CD4-positive, alpha-beta T cell treated with Interleukin-15 for 4 hours (primary cell): ENCODE measurements at regions not wholly inside any gene's neighbourhood (a gene's known extent, or its start where the extent isn't known, plus 50 kb on each side); places are given as distances from the start of the nearest gene placed in this dataset.
A peak's percentile ranks its signal among the peaks of the same experiment; 100 is the strongest.
"Not testable (repeated sequence)": the region's sequence is repeated elsewhere in the genome, so short reads cannot be mapped to it uniquely, and the experiment has no call there.

Experiments
- DNase-seq: peaks from one replicate; pipeline ENCODE4 v3.0.0-alpha.2; 2020; ENCODE audit warnings: low spot score

DNA sequence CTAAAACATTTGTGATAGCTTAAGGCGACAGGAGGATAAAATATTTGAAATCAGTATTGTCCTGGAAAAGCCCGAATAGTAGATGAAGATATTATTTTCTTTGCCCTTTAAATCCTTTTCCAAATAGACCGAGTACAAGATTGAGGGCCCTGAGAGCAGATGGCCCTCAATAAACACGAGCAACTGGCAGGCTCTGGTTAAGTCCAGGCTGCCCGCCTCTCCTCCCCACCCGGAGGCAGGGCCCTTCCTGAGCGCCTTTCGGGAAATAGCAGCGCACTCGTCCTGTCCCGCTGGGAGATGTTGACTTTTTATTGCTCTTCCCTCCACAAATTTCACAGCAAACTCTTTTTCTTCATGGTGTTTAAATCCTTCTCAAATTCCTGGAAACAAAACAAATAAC is 50.8 kb upstream of the MAX start:
- DNase-seq: no peak

DNA sequence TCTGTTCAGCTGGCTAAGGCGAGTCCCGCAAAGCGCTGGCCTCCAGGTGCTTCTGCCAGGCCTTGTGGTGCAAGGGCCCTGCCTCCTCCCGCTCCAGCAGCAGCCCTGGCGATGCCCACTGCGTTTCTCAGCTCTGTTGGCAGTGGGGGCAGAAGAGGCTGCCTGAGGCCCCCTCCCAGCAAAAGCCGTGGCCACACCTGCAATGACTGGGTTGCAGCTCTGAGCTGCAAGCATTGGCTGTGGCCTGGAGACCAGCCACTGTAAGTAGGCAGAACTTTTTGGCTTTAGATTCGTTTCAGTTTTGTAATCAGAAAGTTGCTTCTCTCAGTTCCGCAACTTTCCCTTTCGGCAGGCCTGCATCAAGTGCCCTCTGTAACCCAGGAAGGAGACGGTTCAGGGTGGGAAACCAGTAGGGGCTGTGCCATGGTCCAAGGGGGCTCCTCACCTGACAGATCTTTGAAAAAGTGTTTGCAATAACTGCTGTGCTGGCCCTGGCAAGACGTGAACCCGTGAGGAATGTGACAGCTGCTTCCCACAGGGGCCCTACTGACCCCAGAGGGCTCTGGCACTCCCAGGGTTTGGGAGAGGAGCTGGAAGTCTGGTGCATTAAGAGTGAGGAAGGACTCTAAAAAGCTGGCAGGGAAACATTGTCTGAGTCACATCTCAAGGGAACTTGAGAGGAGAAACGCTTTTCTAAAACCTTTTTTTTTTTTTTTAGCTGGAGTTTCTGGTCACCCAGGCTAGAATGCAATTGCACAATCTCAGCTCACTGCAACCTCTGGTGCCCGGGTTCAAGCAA is 54.5 kb upstream of the MAX start:
- DNase-seq: no peak

DNA sequence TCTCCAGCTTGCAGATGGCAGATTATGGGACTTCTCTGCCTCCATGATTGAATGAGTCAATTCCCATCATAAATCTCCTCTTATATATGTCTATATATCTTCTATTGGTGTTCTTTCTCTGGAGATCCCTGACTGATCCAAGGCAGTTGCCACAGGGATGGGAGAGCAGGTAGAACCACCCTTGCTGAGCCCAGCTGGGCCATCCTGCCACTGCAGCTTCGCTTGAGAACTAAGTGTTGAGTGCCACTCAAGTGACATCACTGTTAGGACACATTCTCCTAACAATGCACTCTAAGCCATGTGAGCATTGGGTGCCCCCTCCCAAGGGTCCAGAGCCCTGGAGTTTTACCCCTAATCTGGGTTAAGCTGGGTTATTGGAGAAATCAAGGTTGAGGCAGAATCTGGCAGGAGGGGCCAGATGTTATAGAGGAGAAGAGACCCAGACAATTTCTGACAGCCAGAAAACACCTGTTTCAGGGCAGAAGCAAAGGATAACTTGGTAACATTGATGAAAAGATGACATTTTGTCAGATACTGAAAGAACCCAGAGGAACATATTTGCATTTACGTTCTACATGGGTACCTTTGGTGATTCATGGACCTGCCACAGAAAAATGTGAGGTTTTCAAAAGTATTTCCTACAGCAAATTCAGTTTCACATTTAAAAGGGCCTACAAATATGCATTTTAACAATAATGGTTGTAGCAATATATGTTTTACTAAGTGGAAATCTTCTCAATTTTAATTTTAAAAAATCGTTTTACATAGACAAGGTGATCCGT is 57.2 kb upstream of the MAX start:
- DNase-seq: no peak

- no peak for DNase-seq
Observed at GRCh38 chr14:65160091-65160490, 57.8 kb upstream of the MAX start.

DNA sequence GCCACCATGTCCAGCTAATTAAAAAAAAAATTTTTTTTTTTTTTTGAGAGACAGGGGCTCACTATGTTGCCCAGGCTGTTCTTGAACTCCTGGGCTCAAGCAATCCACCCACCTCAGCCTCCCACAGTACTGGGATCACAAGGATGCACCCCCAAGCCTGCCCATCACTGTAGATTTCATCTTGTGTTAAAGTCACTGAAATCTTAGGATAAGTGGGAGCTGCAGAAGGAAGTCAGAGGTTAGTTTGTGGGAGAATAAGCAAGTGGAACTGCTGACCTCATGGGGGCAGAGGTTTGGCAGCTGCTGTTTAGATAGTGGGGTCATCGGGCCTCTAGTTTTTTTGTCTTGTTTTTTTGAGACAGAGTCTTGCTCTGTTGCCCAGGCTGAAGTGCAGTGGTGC is 59.7 kb upstream of the MAX start:
- no peak for DNase-seq

GRCh38 chr14:65164068-65164824 is 61.9 kb upstream of the MAX start:
- peak; percentile 66 for DNase-seq

GRCh38 chr14:65164825-65165135 is 62.5 kb upstream of the MAX start:
- no peak for DNase-seq

GRCh38 chr14:65167072-65167645 is 64.8 kb upstream of the MAX start:
- DNase-seq: peak; percentile 47

DNA sequence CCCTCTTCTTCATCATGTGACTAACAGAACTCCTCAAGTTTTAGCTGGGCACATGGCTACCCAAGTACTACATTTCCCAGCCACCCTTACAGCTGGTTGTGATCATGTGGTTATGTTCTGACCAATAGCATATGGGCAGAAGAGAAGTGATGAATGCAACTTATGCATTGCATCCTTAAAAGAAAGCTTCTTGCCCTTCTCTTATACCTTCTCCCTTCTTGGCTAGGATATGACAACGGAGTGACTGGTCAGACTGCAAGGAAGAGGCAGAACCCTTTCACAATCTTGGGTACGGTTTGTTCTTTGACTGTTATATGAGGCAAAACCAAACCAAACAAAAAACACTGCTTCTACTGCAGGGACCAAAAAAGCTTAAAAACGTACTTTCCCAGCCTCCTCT is 66.5 kb upstream of the MAX start:
- DNase-seq: no peak

DNA sequence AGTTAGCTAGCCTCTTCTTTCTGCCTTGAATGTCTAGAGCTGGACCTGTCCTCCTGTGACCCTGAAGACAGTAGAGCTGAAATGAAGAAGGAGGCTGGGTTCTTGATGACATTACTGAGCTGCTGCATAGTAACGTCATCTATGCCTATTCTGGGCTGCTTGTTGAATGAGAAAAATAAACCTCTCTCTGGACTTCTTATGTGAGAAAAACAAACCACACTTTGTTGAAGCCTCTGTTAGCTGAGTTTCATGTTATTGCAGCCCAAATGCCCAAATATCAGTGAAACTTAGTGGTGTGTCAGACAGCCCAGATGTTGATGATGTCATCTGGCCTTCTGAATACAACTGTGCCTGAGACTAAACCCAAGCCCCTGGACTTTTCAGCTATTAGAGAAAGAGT is 67.0 kb upstream of the MAX start:
- no peak for DNase-seq

DNA sequence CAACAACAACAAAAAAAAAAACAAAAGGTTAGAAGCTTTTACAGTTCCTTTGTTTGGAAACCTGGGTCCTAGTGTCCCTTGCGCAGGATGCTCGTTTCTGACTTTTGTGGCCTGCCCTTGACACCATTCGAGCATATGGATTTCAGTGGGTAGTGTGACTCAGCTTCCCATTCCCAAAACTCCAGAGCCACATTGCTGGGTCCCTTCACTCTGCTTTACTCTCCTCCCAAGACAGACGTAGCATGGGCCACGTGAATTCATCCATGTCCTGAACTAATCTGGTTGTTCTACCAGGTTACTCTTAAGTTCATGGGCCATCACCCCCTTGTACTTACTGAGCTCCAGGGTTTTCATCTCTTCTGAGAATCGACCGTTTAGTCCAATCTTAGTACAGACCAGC is 68.0 kb upstream of the MAX start:
- no peak for DNase-seq

DNA sequence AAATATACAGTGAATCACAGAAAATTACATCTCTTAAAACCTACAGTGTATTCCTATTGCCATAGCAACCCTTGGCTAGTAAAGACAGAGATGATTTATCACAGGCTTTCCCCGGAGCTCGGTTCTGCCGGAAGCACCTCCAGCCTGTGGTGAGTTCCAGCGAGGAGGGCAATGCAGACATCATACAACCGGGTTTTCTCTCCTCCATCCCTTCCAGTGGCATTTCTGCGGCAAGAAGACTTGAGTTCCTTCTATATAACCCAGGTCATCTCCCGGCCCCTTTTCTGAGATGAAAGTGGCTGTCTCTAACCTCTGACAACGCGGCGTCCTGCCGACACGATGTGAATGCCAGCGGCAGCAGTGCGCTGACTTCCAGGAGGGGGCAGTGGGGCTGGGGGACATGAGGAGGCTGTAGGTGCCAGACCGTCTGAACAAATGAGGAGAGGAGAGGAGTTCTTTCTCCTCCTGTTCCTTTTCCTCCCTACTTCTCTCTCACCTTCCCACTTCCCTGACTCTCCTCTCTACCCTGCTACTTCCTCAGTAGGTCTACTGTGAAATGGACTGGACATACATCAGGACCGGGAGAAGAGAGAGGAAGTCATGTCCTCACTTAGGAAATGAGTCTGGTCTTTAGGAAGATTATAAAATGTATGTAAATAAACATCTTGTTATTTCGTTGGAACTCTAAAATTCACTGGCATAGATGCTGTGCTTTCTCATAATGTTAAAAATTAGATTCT is 68.6 kb upstream of the MAX start:
- peak; percentile 68 for DNase-seq

GRCh38 chr14:65173973-65174693 is 71.8 kb upstream of the MAX start:
- DNase-seq: no peak

GRCh38 chr14:65174783-65175182 is 72.5 kb upstream of the MAX start:
- no peak for DNase-seq

GRCh38 chr14:65177551-65177950 is 75.2 kb upstream of the MAX start:
- DNase-seq: no peak

- DNase-seq: not testable (repeated sequence)
Observed at GRCh38 chr14:65179231-65179630, 76.9 kb upstream of the MAX start.

GRCh38 chr14:65179918-65180724 is 77.8 kb upstream of the MAX start:
- peak; percentile 28 for DNase-seq

DNA sequence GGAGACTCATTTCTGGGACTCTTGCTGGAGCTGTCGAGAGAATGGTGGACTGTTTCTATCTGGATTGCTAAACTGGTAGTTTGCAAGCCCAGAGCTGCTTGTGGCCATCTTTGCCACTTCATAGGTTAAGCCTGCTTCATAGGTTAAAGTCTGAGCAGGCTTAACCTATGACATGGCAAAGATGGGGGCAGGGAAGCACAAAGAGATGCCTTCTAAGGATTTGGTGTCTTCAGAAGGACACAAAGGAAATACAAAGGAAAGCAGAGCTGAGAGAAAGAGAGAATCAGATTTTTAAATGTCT is 78.4 kb upstream of the MAX start:
- no peak for DNase-seq

GRCh38 chr14:65184032-65184764 is 81.9 kb upstream of the MAX start:
- no peak for DNase-seq

DNA sequence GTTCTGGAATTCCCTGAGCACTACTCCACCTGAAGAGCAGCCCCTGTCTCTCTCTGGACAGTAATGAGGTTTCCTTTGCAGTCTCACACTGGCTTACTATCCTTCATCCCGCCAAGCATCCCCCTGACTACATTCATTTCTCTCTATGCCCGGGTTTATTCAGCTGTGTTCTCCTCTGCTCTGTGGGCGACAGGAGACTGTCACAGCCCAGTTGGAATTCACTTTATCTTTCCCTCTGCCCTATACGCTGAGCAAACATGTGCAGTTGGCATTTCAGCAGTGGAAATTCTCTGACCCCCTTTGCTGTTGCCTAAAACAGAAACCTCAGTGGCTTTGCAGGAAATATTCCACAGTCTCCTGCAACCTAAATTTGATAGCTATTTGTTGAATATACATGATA is 83.5 kb upstream of the MAX start:
- no peak for DNase-seq
